SK-N-SH (cell line): ENCODE measurements at regions not wholly inside any gene's neighbourhood (a gene's known extent, or its start where the extent isn't known, plus 50 kb on each side); places are given as distances from the start of the nearest gene placed in this dataset.

ENCODE experiments used
- CTCF ChIA-PET: fragments of 300-600, 350-600 bp; formaldehyde crosslinking; extraction: SDS; loops from one replicate; lab custom pipeline; 2021; lab: Yijun Ruan, JAX
- POLR2A ChIA-PET: fragments of 350-600 bp; sonication (Branson Sonifier 250); formaldehyde crosslinking; extraction: SDS; loops from one replicate; lab custom pipeline; 2020; ENCODE audit warnings: antibody characterized with exemption, inconsistent platforms; lab: Yijun Ruan, JAX
- DNase-seq: peaks from one replicate; pipeline ENCODE4 v3.0.0; 2012
- H2AFZ ChIP-seq: fragments of 200-600 bp; sonication (generic); 2 replicates; pipeline ENCODE4 v1.8.1; 2016; ENCODE audit warnings: antibody characterized with exemption, mild to moderate bottlenecking, low read depth
- H3F3A ChIP-seq: fragments of 200-600 bp; sonication (generic); replicated peaks from 2 replicates; pipeline ENCODE3; 2016; ENCODE audit warnings: antibody characterized with exemption, mild to moderate bottlenecking; ENCODE audit not compliant: insufficient read depth
- H3K27ac ChIP-seq, 2 experiments: fragments of 200-500 bp in 1 of 2; fragments of 200-600 bp in 1 of 2; sonication (Bioruptor generic) in 1 of 2; sonication (generic), shearing (Covaris generic) in 1 of 2; 2 replicates each; pipeline versions ENCODE4 v1.5.1 to v1.6.1; 2014 to 2016; ENCODE audit warnings: low read depth in 2 of 2, inconsistent platforms in 1 of 2, low read length in 1 of 2, mild to moderate bottlenecking in 1 of 2, mixed read lengths in 1 of 2
- H3K27me3 ChIP-seq: fragments of 200-600 bp; sonication (generic), shearing (Covaris generic); 2 replicates; pipeline ENCODE4 v1.6.1; 2016; ENCODE audit warnings: mixed run types; ENCODE audit not compliant: insufficient read depth
- H3K36me3 ChIP-seq, 2 experiments: fragments of 200-500 bp in 1 of 2; fragments of 200-600 bp in 1 of 2; sonication (Bioruptor generic) in 1 of 2; sonication (generic) in 1 of 2; replicated peaks in 1 of 2; 2 replicates each; pipeline versions ENCODE3 to v1.5.1; 2014 to 2016; ENCODE audit warnings: low read length in 1 of 2, mild to moderate bottlenecking in 1 of 2; ENCODE audit not compliant: insufficient read depth in 2 of 2, control insufficient read depth in 1 of 2
- H3K4me1 ChIP-seq, 2 experiments: fragments of 200-500 bp in 1 of 2; fragments of 200-600 bp in 1 of 2; sonication (Bioruptor generic) in 1 of 2; sonication (generic), shearing (Covaris generic) in 1 of 2; 2 replicates each; pipeline versions ENCODE4 v1.5.1 to v1.6.1; 2014 to 2016; ENCODE audit warnings: low read depth in 1 of 2, low read length in 1 of 2, mixed run types in 1 of 2; ENCODE audit not compliant: insufficient read depth in 2 of 2, control insufficient read depth in 1 of 2
- H3K4me2 ChIP-seq: fragments of 200-600 bp; sonication (generic), shearing (Covaris generic); 2 replicates; pipeline ENCODE4 v1.6.1; 2017; ENCODE audit warnings: mixed run types
- H3K4me3 ChIP-seq, 2 experiments: fragments of 200-500 bp in 1 of 2; fragments of 200-600 bp in 1 of 2; sonication (Bioruptor generic) in 1 of 2; sonication (generic), shearing (Covaris generic) in 1 of 2; 2 replicates each; pipeline versions ENCODE4 v1.5.1 to v1.8.1; 2014 to 2016; ENCODE audit warnings: low read depth in 2 of 2, inconsistent platforms in 1 of 2, low read length in 1 of 2, mild to moderate bottlenecking in 1 of 2, mixed read lengths in 1 of 2, moderate library complexity in 1 of 2
- H3K79me2 ChIP-seq: fragments of 200-600 bp; sonication (generic); 2 replicates; pipeline ENCODE4 v1.8.1; 2017; ENCODE audit warnings: mild to moderate bottlenecking; ENCODE audit not compliant: insufficient read depth
- H3K9ac ChIP-seq: fragments of 200-600 bp; sonication (generic); 2 replicates; pipeline ENCODE4 v1.6.1; 2017; ENCODE audit warnings: mixed run types
- H3K9me2 ChIP-seq: fragments of 200-600 bp; sonication (generic); 2 replicates; pipeline ENCODE4 v1.6.1; 2017; ENCODE audit warnings: mixed run types
- H3K9me3 ChIP-seq: fragments of 200-600 bp; sonication (generic); 2 replicates; pipeline ENCODE4 v1.6.1; 2017; ENCODE audit warnings: mixed run types, mild to moderate bottlenecking, moderate library complexity
- H4K20me1 ChIP-seq: fragments of 200-600 bp; sonication (generic); 2 replicates; pipeline ENCODE4 v1.6.1; 2017; ENCODE audit warnings: mild to moderate bottlenecking, mixed run types; ENCODE audit not compliant: insufficient read depth
- ELF1 ChIP-seq: IDR thresholded peaks from 2 replicates; pipeline ENCODE4 v1.4.0; 2012
- EP300 ChIP-seq, 2 experiments: IDR thresholded peaks; 2 replicates each; pipeline versions ENCODE4 v1.4.0 to v1.6.1; 2012; ENCODE audit warnings: borderline replicate concordance in 1 of 2, low read depth in 1 of 2, low read length in 1 of 2
- EZH2phosphoT487 ChIP-seq: fragments of 200-600 bp; sonication (generic); IDR thresholded peaks from 2 replicates; pipeline ENCODE4 v1.6.1; 2017; ENCODE audit warnings: low read depth, mixed run types, mild to moderate bottlenecking, antibody characterized with exemption, moderate library complexity, borderline replicate concordance
- FOSL2 ChIP-seq: IDR thresholded peaks from 2 replicates; pipeline ENCODE4 v1.4.0; 2012; ENCODE audit warnings: low read depth, mild to moderate bottlenecking, moderate library complexity, borderline replicate concordance
- FOXJ3 ChIP-seq: sonication (generic); formaldehyde crosslinking; IDR thresholded peaks from 2 replicates; pipeline ENCODE4 v1.5.1; 2020; ENCODE audit warnings: mild to moderate bottlenecking, missing genetic modification reagents
- FOXM1 ChIP-seq: IDR thresholded peaks from 2 replicates; pipeline ENCODE4 v1.4.0; 2012; ENCODE audit warnings: low read depth, mild to moderate bottlenecking
- GATA2 ChIP-seq: sonication (generic); formaldehyde crosslinking; IDR thresholded peaks from 2 replicates; pipeline ENCODE4 v1.5.0; 2020; ENCODE audit warnings: mild to moderate bottlenecking, missing genetic modification reagents
- JUND ChIP-seq: IDR thresholded peaks from 2 replicates; pipeline ENCODE4 v1.4.0; 2012
- MEF2A ChIP-seq: IDR thresholded peaks from 2 replicates; pipeline ENCODE4 v1.4.0; 2012; ENCODE audit warnings: low read depth, borderline replicate concordance
- MXI1 ChIP-seq: IDR thresholded peaks from 2 replicates; pipeline ENCODE4 v1.6.1; 2012; ENCODE audit warnings: mild to moderate bottlenecking, low read depth, low read length, improper control_type of control experiment
- NFIC ChIP-seq: IDR thresholded peaks from 2 replicates; pipeline ENCODE4 v1.4.0; 2012; ENCODE audit warnings: borderline replicate concordance
- POLR2AphosphoS5 ChIP-seq: IDR thresholded peaks from 2 replicates; pipeline ENCODE4 v1.6.1; 2012; ENCODE audit warnings: low read depth, low read length
- RAD21 ChIP-seq: IDR thresholded peaks from 2 replicates; pipeline ENCODE4 v1.6.1; 2012; ENCODE audit warnings: mild to moderate bottlenecking, low read length
- RCOR1 ChIP-seq: fragments of 150-350 bp; IDR thresholded peaks from 2 replicates; pipeline ENCODE4 v1.6.1; 2017; ENCODE audit warnings: antibody characterized with exemption, low read length
- RFX5 ChIP-seq: IDR thresholded peaks from 2 replicates; pipeline ENCODE4 v1.6.1; 2012; ENCODE audit warnings: mild to moderate bottlenecking, improper control_type of control experiment, low read length
- SMC3 ChIP-seq: IDR thresholded peaks from 2 replicates; pipeline ENCODE4 v1.6.1; 2012; ENCODE audit warnings: low read depth, low read length, improper control_type of control experiment
- TAF1 ChIP-seq: IDR thresholded peaks from 2 replicates; pipeline ENCODE4 v1.6.1; 2012; ENCODE audit warnings: low read depth, mild to moderate bottlenecking, low read length, moderate library complexity, borderline replicate concordance
- TCF12 ChIP-seq: IDR thresholded peaks from 2 replicates; pipeline ENCODE4 v1.4.0; 2012
- TEAD4 ChIP-seq: IDR thresholded peaks from 2 replicates; pipeline ENCODE4 v1.4.0; 2012; ENCODE audit warnings: mild to moderate bottlenecking, borderline replicate concordance; ENCODE audit not compliant: insufficient read depth
- YY1 ChIP-seq: IDR thresholded peaks from 2 replicates; pipeline ENCODE4 v1.4.0; 2012; ENCODE audit warnings: low read depth, mild to moderate bottlenecking
- WGBS: methylation state at CpG from one replicate; pipeline ENCODE4 v1.1.6; 2017; ENCODE audit warnings: low lambda C conversion rate; 5-methylcytosine and 5-hydroxymethylcytosine counted together
- TF ChIP-seq, protein P1 (sequence below): IDR thresholded peaks from 2 replicates; pipeline ENCODE4; 2012
- TF ChIP-seq, protein P2 (sequence below): fragments of 150-350 bp; IDR thresholded peaks from 2 replicates; pipeline ENCODE4 v1.6.1; 2016; ENCODE audit warnings: mild to moderate bottlenecking, low read depth, low read length
- TF ChIP-seq, protein P3 (sequence below): IDR thresholded peaks from 2 replicates; pipeline ENCODE4 v1.6.1; 2012; ENCODE audit warnings: mild to moderate bottlenecking, low read depth, low read length, moderate library complexity
- TF ChIP-seq, protein P4 (sequence below): IDR thresholded peaks from 2 replicates; pipeline ENCODE4 v1.4.0; 2012; ENCODE audit warnings: low read depth, borderline replicate concordance
- TF ChIP-seq, protein P5 (sequence below): IDR thresholded peaks from 2 replicates; pipeline ENCODE4 v1.4.0; 2012; ENCODE audit warnings: low read depth, borderline replicate concordance

DNA sequence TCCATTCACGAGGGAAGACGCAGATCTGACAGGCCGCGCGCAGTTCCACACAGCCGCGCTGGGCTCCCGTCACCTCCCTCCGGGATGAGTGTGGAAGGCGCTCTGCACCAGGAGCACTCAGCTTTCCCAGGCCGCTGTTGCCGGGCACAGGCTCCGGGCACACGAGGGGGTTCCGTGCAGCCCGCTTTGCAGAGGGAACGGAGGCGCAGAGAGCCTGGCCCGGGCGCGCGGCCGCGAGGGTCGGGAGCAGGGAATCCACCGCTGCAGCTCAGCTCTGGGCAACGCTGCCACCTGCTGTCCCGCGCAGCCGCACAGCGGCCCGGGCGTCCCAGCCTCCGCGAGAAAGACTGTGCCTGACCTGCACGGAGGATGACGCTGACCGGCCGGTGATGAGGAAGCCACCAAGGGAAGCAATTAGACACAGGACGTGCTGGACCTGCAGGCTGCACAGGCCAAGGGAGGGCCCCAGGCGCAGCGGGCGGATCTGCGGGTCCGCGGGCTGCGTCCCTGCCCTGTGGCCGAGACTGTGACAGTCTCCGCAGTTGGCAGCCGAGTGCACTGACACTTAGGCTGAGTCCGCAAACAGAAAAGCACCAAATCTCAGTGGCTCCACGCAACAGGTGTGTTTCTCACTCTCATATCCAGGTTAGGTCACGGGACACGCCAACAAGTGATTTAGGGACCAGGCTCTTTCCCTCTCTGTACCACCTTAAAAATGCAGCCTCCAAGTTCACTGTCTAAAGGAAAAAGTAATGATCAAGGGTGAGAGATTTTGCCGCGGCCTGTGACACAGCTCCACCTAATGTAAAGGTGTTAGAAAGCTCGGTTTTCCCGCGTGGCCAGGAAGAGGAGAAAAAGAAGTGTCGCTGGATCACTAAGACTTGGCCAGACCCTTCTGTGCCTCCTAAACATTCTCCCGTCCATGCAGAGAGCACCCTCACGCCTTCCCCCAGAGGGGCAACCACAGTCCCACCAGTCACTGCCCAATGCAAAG lies 94.5 kb downstream of the SEC61G start:
- Histone ChIP-seq H3K4me1 (peaks cover 0 to 11% of the 10 kb centered on the region in 2 experiments; a peak in 1 of 4 replicates), H3K36me3 (no peaks in the 10 kb centered on the region), H3K4me3 (peak overlapping the region; percentile 53 to 58), H3K27me3 (peaks cover 24% of the 10 kb centered on the region), H3K27ac (no peak overlapping the region; a peak in 1 of 4 replicates), H3K4me2 (peak overlapping the region; percentile 74), H3K9ac (no peak overlapping the region), H3F3A (no peaks in the 10 kb centered on the region), H3K79me2 (no peaks in the 10 kb centered on the region), H2AFZ (peak overlapping the region; percentile 63; the same call in 1 of the 2 replicates), H3K9me2 (no peaks in the 10 kb centered on the region), H4K20me1 (no peaks in the 10 kb centered on the region), H3K9me3 (no peaks in the 10 kb centered on the region)
- POLR2A ChIA-PET: interaction anchor here (0.6 kb wide), 1 partner anchor 595 kb away, joined by 3 read pairs; no protein-coding TSS in a partner anchor
- peak; percentile 97 for DNase-seq
- CTCF ChIA-PET: interaction anchor here (0.5 to 1.9 kb wide), 23 partner anchors 9 to 1744 kb away, joined by 3 to 12 read pairs (median 3); no protein-coding TSS in a partner anchor
- WGBS: 8% methylated on average over 26 of the region's 62 CpGs
- TF ChIP-seq GATA2 (CRISPR knock-in tag) (no peak; the same call in none of the 2 replicates), POLR2AphosphoS5 (no peak), FOSL2 (no peak), YY1 (no peak), FOXJ3 (no peak), RCOR1 (no peak), SMC3 (peak; percentile 83), NFIC (no peak), TCF12 (no peak), EP300 (IDR thresholded peaks at IDR 0.05; ENCODE audit: borderline replicate concordance in 1 of 2, low read depth in 1 of 2, low read length in 1 of 2) (no peak), JUND (no peak), ELF1 (no peak), RAD21 (peak; percentile 87), MEF2A (no peak), TAF1 (no peak), FOXM1 (no peak), RFX5 (no peak), MXI1 (peak; percentile 26; the same call in 1 of the 2 replicates), EZH2phosphoT487 (no peak), TEAD4 (no peak)
- TF ChIP-seq, protein P1, sequence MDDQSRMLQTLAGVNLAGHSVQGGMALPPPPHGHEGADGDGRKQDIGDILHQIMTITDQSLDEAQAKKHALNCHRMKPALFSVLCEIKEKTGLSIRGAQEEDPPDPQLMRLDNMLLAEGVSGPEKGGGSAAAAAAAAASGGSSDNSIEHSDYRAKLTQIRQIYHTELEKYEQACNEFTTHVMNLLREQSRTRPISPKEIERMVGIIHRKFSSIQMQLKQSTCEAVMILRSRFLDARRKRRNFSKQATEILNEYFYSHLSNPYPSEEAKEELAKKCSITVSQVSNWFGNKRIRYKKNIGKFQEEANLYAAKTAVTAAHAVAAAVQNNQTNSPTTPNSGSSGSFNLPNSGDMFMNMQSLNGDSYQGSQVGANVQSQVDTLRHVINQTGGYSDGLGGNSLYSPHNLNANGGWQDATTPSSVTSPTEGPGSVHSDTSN: no peak
- TF ChIP-seq, protein P2, sequence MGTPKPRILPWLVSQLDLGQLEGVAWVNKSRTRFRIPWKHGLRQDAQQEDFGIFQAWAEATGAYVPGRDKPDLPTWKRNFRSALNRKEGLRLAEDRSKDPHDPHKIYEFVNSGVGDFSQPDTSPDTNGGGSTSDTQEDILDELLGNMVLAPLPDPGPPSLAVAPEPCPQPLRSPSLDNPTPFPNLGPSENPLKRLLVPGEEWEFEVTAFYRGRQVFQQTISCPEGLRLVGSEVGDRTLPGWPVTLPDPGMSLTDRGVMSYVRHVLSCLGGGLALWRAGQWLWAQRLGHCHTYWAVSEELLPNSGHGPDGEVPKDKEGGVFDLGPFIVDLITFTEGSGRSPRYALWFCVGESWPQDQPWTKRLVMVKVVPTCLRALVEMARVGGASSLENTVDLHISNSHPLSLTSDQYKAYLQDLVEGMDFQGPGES: no peak
- TF ChIP-seq, protein P3, sequence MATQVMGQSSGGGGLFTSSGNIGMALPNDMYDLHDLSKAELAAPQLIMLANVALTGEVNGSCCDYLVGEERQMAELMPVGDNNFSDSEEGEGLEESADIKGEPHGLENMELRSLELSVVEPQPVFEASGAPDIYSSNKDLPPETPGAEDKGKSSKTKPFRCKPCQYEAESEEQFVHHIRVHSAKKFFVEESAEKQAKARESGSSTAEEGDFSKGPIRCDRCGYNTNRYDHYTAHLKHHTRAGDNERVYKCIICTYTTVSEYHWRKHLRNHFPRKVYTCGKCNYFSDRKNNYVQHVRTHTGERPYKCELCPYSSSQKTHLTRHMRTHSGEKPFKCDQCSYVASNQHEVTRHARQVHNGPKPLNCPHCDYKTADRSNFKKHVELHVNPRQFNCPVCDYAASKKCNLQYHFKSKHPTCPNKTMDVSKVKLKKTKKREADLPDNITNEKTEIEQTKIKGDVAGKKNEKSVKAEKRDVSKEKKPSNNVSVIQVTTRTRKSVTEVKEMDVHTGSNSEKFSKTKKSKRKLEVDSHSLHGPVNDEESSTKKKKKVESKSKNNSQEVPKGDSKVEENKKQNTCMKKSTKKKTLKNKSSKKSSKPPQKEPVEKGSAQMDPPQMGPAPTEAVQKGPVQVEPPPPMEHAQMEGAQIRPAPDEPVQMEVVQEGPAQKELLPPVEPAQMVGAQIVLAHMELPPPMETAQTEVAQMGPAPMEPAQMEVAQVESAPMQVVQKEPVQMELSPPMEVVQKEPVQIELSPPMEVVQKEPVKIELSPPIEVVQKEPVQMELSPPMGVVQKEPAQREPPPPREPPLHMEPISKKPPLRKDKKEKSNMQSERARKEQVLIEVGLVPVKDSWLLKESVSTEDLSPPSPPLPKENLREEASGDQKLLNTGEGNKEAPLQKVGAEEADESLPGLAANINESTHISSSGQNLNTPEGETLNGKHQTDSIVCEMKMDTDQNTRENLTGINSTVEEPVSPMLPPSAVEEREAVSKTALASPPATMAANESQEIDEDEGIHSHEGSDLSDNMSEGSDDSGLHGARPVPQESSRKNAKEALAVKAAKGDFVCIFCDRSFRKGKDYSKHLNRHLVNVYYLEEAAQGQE: no peak
- TF ChIP-seq, protein P4, sequence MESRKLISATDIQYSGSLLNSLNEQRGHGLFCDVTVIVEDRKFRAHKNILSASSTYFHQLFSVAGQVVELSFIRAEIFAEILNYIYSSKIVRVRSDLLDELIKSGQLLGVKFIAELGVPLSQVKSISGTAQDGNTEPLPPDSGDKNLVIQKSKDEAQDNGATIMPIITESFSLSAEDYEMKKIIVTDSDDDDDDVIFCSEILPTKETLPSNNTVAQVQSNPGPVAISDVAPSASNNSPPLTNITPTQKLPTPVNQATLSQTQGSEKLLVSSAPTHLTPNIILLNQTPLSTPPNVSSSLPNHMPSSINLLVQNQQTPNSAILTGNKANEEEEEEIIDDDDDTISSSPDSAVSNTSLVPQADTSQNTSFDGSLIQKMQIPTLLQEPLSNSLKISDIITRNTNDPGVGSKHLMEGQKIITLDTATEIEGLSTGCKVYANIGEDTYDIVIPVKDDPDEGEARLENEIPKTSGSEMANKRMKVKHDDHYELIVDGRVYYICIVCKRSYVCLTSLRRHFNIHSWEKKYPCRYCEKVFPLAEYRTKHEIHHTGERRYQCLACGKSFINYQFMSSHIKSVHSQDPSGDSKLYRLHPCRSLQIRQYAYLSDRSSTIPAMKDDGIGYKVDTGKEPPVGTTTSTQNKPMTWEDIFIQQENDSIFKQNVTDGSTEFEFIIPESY: no peak
- TF ChIP-seq, protein P5, sequence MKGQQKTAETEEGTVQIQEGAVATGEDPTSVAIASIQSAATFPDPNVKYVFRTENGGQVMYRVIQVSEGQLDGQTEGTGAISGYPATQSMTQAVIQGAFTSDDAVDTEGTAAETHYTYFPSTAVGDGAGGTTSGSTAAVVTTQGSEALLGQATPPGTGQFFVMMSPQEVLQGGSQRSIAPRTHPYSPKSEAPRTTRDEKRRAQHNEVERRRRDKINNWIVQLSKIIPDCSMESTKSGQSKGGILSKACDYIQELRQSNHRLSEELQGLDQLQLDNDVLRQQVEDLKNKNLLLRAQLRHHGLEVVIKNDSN: no peak
